DOHH2 (cell line): ENCODE measurements at regions not wholly inside any gene's neighbourhood (a gene's known extent, or its start where the extent isn't known, plus 50 kb on each side); places are given as distances from the start of the nearest gene placed in this dataset.

Source experiments
- CTCF ChIP-seq: fragments of 200-600 bp; sonication (generic); IDR thresholded peaks from one replicate; pipeline ENCODE4 v1.5.1; 2014; ENCODE audit warnings: antibody characterized with exemption, mild to moderate bottlenecking, low read depth, low read length; ENCODE audit not compliant: poor library complexity, severe bottlenecking
- EZH2phosphoT487 ChIP-seq: fragments of 200-600 bp; sonication (generic); IDR thresholded peaks from 2 replicates; pipeline ENCODE4 v1.6.1; 2017; ENCODE audit warnings: borderline replicate concordance, mild to moderate bottlenecking, antibody characterized with exemption, low read length, moderate library complexity, mixed read lengths

- TF ChIP-seq CTCF (no peak), EZH2phosphoT487 (no peak)
Measured at GRCh38 chr20:57767441-57767840, 57.6 kb upstream of the PMEPA1 start.
